ENCODE measurements at regions not wholly inside any gene's neighbourhood (a gene's known extent, or its start where the extent isn't known, plus 50 kb on each side); places are given as distances from the start of the nearest gene placed in this dataset.
"Not testable (repeated sequence)": the region's sequence is repeated elsewhere in the genome, so short reads cannot be mapped to it uniquely, and the experiment has no call there.

GRCh38 chr13:74586847-74587246, 452.6 kb upstream of the KLF12 start:
- DNase-seq: no peak

DNA sequence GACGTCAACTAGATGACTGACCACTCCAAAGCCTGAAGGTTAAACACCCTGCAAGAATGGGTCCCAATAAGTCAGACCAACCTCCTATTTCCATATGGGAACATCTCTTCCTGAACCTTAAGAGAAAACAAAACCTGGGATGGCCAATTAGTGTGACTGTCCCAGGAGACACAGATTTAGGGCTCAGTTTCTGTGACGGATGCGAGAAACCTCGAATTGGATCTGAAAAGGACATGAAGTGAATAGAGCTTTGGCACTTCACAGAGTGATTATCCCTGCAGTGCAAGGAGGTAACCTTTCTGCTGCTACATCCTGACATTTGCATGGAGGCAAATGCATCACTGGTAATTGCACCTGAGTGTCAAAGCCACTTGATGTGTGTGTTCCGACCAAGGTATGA, 442.2 kb upstream of the KLF12 start:
- peak in 1 of 56 donors; percentile 5 for DNase-seq

DNA sequence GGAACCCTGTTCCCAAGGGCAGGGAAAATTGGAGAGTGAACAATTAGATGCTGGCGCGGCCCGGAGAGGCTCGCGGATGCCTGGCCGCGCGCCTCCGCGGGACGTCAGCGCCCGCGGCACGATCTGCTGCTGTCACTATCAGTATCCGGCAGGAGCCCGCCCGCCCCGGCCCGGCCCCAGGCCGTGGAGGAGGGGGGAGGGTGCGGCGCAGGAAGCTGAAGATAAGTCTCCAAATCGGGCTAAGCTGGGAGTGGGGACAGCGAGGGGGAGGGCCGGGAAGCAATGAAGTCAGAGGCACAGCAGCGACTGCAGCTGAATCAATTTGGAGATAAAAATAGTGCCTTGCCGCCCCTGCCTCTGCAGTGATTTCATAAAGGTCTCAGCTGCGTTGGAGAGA, 441.5 kb upstream of the KLF12 start:
- peak in 54 of 56 donors; percentile 10 to 82 (median 48) for DNase-seq

DNA sequence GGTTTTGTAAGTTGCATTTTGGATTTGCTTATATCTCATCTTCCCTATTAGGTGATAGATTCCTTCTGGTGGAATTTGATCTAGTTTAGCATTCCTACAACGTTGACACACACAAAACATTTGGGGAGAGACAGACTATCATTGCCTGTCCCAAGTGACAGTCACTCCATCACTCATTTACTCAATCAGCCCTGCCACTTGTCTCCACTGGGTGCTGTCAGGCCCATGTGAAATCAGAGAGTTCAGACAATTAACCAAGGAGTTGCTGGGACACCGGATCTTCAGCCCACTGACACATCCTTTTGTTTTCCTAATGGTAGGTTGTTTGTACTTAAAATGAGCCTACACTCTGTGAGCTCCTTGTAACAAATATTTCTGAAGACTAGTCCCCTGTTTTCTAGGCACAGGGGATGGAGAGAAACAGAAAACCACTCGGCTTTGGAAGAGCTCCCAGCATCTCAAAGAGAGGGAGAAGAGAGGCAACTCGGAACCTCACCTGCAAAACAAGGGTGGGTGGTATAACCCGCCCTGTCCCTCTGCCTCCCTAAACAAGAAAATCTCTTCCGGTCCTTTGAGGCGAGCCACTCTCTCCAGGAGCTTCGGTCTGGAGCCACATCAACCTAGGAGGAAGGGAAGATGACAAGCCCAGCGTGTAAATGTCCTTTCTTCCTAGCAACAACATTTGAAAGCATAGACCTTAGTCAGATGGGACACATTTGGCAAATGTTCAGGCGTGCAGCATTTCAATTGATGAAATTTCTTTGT, 440.9 kb upstream of the KLF12 start:
- peak in 9 of 56 donors; percentile 2 to 55 (median 37) for DNase-seq

DNA sequence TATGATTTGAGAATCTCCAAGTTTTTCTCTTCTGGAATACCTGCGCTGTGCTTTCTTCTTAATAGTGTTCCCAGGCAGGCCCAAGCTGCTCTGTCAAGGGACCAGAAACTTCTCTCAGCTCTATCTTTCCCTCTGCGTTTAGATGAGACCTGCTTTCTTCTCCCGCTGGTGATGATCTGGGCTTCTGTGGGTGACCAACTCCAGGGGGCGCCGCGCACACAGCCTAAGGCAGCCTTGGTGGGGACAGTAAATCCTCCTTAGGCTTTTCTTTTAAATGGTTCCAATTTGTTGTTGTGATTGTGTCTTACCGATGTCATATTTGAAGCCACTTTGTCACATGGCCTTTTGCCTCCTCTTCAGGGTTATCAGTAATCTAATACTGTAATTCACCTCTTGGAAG, 439.4 kb upstream of the KLF12 start:
- DNase-seq: peak in 5 of 56 donors; percentile 0 to 36 (median 2)

DNA sequence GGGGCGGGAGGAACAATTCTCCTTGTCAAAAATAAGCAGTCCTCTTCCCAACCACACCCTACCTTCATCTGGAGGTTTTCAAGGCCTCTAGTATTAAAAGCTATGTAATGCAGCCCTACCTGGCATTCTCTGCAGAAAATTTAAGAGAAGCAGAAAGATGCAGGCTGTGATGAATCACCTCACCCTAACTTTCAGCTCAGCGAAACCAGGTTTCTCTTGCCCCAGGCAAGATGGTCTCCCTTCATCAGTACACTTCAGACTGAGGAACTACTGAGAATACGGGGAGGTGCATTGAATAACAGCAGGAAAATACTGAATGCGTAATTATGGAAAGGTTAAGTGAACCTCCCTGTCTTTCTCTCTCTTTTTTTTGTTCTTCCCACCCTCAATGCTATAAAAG, 437.6 kb upstream of the KLF12 start:
- no peak for DNase-seq

DNA sequence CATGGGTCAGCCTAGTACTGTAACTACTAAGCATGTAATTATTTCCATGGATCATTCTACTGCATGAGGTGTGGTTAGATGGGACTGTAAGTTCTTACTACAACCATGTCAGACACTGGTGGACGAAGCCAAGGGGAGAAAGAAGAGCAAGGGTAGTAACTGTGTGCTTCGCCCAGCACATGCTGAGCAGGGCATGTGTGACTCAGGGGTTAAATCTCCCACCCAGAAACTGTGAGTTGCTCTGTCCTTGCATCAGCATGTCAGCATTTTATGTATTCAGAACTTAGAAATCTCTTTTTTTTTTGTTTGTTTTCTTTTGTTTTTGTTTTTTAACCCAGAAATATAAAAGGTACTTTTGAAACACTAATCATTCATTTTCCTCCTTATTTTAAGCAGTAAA, 436.6 kb upstream of the KLF12 start:
- DNase-seq: no peak

DNA sequence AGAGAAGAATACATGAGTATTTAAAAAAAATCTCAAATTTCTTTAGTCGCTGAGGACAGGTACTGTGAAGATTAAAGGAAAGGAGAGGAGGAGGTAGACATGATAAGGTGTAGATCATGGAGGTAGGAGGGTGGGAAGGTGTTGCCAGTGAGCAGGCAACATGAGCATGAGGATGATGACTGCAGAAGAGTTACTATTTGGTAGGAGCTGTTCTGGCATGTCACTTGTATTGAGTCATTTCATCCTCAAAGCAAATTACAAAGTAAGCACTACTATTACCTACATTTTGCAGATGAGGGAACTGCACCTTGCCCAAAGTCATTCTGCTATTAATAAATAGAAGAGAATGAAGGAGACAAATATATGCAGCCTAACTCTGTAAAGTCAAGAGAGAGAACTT, 435.8 kb upstream of the KLF12 start:
- no peak for DNase-seq

DNA sequence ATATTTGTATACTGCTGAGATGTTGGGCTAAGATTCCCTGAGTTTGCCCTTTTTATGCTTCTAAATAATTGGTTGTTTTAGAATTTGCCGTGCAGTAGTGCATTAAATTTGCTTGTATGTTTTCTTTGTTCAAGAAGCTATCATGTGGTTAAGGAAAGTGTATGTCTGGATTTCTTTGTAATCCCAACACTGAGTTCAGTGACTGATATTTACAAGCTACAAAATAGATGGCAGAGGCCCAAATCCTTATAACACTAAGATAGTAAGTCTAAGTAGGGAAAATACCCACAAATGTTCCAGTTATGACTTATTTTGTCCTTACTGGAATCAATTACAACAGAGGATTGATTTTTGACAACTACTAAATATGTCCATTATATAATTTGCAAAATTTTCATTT, 435.0 kb upstream of the KLF12 start:
- no peak for DNase-seq

- no peak for DNase-seq
Measured at GRCh38 chr13:74567485-74567884, 433.3 kb upstream of the KLF12 start.

- DNase-seq: no peak
Measured at GRCh38 chr13:74562381-74562780, 428.2 kb upstream of the KLF12 start.

DNA sequence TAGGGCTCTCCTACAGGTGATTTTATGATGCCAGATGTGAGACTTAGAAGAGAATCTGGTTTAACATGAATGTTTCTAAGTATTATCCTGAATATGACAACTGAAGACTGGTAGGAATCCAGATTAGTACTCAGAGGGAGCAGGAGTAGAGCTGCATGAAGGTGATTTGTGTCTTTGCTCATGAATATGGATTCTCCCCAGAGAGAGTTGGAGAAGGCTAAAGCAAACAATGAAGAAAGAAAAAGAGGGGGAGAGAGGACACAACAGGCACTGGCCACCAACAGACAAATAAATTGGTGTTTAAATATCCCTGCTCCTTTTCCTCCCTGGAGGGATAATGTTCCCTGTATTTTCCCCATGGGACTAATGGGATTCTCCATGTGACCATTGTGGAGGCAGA, 427.0 kb upstream of the KLF12 start:
- DNase-seq: no peak

GRCh38 chr13:74560325-74560724, 426.1 kb upstream of the KLF12 start:
- DNase-seq: no peak

DNA sequence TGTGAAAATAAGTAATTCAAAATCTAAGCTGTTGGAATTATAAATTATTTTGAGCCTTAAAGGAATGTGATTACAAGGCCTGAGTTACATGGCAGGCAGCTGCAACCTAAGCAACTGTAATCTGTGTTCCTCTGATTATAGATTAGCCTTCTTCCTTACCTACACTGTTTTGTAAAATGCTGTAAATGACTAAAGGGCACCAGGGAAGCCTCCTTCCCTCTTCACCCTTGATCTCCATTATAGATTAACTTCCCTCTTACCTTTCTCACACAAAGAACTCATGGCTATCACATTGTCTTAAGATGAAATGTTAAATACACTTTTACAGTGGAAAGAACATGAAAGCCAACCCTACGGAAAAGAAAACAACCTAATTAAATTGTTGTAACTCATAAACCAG, 423.7 kb upstream of the KLF12 start:
- DNase-seq: no peak

DNA sequence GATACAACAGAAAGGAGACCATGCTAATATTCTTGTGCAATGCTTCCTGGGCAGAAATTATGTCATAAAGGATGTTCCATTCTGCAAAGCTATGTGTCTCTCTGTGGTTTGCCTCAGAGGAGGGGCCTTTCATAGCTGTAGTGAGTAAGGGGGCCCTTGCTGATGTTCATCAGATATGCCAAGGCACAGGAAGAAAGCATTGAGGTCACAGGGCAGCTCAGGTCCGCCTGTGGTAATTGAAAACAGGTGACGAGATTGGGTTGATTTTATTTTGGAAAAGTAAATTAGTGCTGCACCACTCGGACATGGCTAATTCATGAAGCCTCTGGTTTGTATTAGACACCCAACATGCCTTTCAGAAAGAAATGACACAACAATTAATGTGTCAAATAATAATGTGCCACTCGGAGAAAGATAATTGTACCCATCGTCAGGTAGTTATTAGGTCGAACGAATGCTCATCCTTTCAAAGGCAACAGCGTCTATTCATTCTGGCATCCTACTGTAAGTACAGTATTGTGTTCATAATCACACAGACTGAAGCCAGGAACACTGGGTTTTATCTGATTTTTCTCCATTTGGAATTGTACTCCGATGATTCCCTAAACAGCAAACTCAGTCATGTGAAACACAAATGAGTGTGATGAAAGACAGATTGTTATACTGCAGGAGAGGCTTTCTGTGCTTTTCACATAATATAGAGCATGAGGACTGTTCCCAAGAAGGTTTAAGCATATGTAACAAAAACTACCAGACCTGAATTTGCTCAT, 421.6 kb upstream of the KLF12 start:
- no peak for DNase-seq

- no peak for DNase-seq
Measured at GRCh38 chr13:74555276-74555625, 421.0 kb upstream of the KLF12 start.

DNA sequence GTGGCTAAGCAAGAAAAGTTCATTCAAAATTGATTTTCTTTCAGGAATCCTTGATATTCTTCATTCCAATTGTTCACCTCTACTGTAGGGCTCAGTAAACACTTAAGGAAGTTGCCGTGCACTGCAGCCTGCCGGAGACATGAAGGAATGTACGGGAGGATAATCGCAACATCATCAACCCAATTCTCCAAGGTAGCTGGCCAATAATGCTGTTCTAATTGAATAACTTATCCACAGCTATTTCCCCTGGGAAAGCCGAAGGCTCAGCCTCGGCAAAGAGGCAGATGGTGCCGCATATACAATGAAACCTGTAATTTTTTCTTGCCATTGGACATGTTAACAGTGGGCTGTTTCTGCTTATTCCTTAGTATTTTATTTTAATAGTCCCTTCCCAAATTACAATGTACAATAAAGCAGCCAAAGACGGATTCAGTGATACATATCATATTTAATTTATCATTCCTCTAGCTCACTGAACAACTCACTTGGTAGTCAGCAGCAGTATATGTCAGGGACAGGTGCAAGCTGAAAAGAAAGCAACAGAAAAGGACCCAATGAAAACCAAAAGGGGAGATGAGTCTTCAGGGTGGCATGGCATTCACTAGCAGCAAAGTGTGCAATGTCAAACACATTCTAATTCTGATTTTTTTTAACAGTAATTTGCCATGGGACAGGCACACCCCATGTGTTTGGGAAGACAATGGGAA, 420.5 kb upstream of the KLF12 start:
- no peak for DNase-seq

GRCh38 chr13:74550039-74550438, 415.8 kb upstream of the KLF12 start:
- DNase-seq: no peak

- DNase-seq: not testable (repeated sequence)
Measured at GRCh38 chr13:74536649-74537048, 402.4 kb upstream of the KLF12 start.

GRCh38 chr13:74533226-74533625, 399.0 kb upstream of the KLF12 start:
- no peak for DNase-seq

DNA sequence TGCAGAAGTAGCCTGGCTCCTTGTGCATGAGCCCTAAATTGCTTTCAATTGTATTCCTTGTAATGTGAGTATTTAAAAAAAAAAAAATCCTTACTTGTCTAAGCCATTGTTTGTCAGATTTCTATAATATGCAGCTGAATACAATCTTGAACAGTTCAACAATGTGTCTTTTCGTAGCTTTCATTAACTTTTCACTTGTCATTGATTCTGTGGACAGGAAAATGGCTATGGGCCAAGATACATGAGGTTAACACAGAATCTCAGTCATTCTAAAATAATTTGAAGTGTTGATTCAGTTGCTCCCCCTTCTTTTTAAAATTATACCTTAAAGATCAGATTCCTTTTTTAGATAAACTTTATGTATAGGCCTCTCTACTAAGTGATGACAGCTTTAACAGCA, 395.8 kb upstream of the KLF12 start:
- DNase-seq: no peak

GRCh38 chr13:74528734-74529513, 394.7 kb upstream of the KLF12 start:
- no peak for DNase-seq

Measured in amygdala (tissue), 56 donors.